GM18909 (cell line): ENCODE measurements at regions not wholly inside any gene's neighbourhood (a gene's known extent, or its start where the extent isn't known, plus 50 kb on each side); places are given as distances from the start of the nearest gene placed in this dataset.

Experiments used
- ATAC-seq: cut with Tn5 transposase; IDR thresholded peaks from one replicate; pipeline ENCODE4 v1.9.1; 2021; ENCODE audit warnings: mild to moderate bottlenecking; ENCODE audit not compliant: unreplicated experiment, poor library complexity

DNA sequence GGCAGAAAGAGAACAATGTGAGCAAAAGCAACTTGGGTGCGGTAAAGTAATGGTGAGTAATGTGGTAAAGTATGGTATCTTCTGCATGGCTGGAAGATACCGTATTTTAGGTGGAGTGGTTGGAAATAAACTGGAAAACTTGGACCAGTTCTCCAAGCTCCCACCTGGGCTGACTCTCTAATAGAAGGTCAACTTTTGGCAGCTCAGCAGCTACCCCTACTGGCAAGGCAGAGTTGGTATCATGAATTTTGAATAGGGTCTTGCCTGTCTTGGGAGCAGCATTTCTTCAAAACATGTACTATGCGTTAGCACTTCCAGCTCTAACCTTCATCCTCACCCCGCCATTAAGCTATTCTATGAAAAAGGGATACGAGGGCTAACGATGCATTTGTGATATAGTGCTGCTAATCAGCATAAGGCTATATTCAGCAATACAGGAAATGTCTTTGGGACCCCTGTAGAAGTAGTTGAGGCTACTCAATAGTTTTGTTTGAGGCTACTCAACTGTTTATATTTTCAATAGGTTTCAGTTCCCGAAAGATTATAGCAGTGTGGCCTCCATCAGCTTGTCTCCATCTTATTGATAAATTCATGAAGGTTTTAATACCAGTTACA, 276.3 kb upstream of the FAR2 start:
- ATAC-seq, result peak; percentile 54

DNA sequence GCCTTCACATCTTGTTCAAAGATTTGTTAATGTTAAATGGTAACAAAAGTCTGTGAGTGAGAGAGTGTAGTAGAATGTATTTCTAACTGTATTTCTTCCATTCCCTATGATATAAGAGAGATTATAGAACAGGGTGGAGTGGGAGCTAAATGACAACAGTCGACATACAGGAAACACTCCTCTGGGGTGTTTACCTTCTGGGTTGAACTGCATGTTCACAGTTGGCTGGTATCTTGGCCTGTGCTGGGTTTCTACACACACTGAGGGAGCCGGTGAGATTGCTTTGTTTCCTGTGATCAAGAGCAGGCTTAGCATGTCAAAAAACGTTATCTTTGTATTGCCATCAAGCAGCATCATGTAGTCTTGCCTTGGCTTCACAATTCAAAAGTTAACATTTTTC, 274.3 kb upstream of the FAR2 start:
- ATAC-seq, result no peak

DNA sequence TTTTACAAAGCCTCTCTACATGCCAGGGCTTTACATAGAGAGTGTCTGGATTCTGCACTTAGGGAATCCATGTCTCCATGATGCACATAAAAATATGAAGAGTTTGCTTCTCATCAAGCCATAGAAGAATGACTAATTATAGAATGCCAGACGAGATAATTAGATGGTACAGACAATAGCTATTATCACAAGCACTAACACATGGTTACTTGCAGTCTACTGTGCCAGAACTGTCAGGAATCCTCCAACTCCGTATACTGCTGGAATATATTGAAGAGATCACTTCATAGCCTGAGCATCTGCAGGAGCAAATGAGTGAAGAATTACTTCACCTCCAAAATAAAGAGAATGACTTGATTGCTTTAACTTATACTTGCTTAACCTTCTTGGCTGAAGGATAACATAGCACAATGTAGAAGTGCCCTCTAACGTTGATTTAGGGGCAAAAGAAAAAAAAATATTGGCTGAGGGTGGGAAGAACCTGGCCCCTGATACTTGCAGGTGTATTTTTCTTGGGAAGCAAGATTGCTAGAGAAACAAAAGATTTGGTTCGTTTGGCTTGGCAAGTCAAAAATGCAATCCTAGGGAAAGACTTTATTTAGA, 272.8 kb upstream of the FAR2 start:
- ATAC-seq, result no peak

DNA sequence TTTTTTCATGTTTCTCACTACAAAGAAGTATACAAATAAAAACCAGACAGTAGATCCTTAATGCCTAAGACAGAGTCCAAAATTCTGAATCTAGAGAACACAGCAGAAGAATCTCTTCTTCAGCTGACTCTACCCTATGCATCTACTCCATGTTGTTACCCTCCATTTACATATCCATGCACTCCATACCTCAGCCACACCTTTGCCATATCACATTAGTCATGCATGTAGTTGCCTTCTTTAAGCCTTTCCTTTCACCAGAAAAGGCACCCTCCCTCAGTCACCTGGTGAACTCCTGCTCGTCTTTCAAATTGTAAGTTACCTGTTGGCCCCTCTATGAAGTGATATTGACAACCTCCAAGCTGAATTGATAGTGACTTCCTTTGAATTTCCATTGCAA, 271.2 kb upstream of the FAR2 start:
- ATAC-seq, result no peak

DNA sequence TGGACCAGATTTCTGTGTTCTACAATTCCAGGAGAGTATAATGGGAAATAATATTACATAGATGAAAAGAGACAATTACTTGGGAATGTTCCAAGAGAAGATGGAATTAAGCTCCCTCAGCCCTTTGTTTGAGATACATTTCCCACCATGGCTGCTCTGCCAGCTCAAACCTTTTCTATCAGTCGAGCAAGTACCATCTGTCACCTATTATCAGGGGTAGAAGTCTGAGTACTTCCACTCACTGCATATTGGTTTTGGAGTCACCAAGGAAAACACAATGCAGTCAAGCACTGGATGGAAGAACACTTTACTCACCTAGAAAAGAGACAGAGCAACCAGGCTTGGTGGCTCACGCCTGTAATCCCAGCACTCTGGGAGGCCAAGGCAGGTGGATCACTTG, 270.4 kb upstream of the FAR2 start:
- ATAC-seq, result no peak

DNA sequence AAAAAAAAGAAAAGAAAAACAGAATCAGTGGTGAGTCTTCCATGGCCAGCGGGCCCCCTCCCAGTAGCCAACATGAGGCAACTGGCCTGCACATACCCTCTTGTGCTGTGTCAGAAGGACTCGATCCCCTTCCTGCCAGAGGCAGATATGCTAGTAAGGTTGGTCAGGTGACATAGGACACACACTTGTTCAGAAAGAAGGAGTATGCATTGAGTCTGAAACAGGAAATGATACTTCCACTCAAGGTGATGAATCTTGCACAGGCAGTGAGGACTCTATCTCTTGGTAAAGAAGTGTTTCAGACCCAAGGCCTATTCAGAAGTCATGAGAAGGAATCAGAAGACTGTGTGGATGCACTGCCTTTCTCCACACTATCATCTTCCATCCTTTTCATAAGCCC, 269.7 kb upstream of the FAR2 start:
- ATAC-seq, result peak; percentile 77

DNA sequence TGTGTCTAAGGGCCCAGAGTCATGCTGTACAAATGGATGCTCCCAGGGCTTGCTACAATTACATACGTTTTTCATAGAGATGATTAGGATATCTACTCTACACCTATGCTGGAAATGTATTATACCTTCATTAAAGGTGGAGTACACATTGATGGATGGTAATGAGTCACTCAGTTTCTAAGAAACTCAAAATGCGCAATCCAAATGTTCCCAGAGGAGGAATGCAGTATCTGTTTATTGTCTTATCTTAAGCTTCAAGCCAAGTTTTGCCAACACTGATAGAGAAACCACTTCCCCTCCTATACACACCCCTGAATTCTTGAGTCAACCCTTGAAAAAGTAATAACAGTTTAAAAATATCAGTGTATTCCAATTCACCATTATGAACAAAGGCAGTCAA, 266.6 kb upstream of the FAR2 start:
- no peak for ATAC-seq

DNA sequence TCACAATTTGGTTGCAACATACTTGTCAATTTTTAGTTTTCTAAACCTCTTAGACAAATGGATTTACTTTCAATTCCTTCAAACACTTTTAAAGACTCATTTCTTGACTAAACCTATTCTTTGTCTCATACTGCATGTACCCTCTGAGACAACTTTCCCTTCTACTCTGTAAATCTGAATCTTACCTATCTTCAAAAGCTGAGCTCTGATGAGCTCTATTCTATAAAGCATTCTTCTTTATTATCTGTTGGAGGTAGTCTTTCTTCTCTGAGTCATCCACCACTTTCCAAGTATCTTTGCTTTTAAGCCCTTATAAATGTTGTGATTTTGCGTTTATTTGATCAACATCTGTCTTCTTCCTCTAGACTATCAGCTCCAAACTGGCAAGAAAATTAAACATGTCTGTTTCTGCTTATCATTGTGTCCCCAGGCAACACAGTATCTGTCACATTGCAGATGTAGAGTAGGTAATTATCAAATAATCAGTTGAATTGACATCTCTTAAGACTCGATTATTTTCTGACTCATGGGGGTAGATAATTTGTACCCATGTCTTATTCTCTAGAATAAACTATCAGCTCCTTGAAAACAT, 265.6 kb upstream of the FAR2 start:
- no peak for ATAC-seq

DNA sequence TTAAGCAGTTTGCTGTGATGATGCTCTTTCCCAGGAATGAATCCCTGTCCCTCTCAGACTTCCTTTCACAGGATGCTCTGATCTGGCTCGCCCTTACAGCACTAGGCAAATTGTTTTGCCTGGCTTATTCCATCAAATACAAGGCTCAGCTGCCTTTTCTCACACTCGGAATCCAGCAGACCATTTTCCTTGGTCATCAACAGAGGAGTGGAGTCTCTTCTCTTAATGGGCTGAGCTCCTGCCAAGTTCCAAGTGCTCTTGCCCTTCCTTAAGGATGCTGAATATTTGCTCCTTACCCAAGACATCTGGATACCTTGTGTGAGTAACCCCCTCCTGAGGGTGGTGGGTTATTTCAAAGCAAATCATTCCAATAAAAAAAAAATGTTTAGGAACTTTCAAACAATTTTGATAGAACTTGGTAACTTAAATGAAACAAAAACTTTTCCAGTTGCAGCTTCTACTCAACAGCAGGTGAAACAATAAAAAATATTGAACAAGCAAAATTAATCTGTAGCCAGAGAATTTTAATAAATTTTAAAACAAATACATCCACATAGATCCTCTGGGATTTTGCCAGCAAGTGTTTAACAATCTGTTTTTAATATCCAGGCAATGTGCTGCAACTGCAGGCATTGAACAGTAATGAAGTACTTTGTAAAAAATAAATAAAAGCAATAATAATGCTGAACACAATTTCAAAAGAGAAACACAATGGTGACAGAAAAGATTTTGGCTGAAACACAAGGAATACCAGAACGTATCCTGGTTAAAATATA, 264.0 kb upstream of the FAR2 start:
- no peak for ATAC-seq

DNA sequence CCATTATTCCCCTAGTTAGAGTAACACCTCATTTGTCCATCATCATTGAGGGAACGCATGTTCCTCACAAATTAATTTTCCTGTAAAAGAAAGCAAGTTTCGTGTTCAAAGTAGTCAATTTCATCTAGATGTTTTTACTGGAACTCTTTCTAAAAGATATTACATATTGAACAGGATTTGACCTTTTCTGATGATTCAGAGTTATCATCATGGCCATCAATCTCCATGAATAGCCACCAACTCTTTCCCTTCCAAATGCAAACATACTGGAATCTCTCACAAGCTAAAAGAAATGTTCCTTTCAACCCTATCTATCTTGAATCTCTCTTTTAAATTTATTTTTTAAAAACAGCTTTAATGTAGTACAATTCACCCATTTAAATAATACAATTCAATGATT, 263.1 kb upstream of the FAR2 start:
- ATAC-seq, result no peak

DNA sequence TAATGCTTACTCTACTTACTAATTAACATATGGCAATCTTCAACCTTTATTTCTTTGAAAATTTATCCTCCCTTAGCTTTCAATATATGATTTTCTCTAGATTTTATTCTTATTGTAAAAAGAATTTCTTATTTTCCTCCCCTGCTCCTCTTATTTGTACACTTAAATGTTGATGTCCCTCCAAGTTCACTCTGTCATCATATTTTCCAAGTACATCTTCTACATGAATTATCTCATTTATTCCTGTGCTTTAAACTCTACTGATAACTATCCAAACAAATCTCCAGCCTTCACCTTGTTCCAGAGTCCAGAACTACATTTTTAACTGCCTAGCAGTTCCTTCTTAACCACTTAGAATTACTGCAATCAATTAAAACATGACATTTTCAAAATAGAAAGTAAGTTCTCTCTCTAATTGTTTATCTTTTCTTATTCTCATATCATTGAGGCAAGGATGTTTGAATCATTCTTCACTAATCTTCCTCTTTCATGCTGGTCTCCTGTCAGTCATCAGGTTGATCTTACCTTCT, 261.6 kb upstream of the FAR2 start:
- no peak for ATAC-seq

DNA sequence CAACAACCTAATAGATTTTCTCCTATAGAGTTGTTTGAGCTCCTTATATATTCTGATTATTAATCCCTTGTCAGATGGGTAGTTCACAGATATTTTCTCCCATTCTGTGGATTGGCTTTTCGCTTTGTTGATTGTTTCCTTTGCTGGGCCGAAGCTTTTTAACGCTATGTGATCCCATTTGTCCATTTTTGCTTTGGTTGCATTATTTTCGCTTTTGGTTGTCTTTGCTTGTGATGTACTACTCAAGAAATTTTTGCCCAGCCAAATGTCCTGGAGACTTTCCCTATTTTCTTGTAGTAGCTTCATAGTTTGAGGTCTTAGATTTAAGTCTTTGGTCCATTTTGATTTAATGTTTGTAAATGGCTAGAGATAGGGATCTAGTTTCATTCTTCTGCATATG, 258.4 kb upstream of the FAR2 start:
- no peak for ATAC-seq

DNA sequence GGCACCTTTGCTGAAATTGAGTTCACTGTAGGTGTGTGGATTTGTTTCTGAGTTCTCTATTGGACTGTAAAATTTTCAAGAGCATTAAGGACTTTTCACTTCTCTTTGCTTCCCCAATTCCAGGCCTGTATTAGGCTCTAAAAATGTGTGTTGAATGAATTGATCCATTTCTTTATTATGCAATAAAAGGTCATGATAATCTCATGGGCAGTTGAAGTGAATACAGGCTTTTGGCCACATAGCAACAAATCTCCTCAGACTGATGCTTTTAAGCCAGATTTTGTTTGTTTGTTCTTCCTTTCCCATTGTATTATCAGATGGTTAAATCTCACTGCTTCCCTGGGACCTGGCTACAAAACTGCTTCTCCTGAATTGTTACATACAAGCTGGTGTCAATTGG, 258.0 kb upstream of the FAR2 start:
- no peak for ATAC-seq

DNA sequence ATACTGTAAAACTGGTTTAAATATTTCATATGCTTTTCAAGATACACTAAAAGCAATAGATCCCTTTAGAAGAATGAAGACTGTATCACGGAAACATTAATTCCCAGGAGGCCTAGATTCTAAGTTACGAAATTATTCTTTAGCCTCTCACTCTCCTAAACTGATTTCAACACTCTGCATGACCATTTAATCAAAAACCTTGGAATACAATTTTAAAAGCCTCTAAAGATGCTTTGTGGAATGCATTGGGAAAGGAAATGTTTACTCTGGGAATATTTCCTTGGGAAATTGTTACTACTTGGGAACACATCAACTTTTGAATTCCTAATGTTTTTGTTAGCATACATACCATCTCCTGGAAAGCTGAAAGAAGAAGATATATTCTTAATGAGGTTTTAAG, 255.7 kb upstream of the FAR2 start:
- no peak for ATAC-seq

DNA sequence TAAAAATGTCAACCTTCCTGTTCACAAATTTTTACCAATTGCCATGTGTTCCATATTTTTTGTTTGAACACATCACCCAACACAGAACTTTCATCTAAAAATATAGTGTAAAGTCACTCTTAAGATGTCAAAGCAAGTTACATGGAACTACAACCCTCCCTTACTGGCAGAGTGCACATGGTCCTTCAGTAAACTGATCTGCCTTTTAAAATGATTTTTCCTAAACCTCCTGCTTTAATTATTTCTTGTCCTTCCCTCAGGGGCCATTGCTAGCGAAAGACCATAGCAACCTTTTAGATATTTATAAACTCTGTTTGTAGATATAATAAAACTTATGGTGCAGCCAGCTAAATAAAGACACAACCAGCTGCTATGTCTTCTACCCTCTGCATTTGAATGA, 255.2 kb upstream of the FAR2 start:
- ATAC-seq, result no peak

DNA sequence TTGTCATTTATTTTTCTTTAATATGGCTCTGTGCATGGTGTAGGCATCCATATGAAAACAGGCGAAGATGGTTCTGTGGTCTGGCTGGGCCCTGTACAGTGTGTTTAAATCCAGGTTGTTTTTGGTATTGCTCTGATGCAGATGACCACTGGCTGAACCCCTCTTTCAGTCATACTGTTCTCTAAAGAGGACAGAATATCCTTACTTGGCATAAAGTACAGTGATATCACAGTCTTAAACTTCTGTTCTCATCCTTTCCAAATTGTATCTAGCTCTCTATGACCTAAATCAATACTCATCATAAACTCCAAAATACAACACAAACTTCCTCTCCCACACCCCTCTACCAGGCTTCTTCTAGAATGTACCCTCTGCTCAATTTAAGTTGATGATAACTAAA, 252.7 kb upstream of the FAR2 start:
- ATAC-seq, result no peak

DNA sequence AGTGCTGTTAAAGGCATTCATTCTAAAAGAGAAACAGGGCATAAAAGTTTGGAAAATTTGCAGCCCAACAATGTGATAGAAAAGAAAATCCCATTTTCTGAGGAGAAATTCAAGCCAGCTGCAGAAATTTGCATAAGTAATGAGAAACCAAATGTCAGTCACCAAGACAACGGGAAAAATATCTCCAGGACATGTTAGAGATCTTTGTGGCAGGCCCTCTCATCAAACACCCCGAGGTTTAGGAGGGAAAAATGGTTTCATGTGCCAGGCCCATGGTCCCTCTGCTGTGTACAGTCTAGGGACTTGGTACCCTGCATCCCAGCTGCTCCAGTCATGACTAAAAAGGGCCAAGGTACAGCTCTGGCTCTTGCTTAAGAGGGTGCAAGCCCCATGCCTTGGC, 251.0 kb upstream of the FAR2 start:
- no peak for ATAC-seq

DNA sequence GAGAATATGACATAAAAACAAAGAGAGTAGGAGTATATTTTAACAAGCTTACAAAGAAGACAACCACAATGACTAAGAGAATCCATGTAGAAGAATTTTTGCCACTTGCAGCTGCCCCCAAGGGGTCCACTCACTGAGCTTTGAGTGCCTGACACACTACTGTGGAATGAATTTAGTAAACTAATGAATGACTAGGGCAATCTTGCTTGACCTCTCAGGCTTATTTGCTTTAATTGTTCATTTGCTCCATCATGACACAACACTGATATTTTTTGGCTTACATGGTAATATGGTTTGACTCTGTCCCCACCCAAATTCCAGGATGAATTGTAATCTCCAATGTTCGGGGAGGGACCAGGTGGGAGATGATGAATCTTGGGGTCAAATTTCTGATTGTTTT, 249.1 kb upstream of the FAR2 start:
- ATAC-seq, result no peak

DNA sequence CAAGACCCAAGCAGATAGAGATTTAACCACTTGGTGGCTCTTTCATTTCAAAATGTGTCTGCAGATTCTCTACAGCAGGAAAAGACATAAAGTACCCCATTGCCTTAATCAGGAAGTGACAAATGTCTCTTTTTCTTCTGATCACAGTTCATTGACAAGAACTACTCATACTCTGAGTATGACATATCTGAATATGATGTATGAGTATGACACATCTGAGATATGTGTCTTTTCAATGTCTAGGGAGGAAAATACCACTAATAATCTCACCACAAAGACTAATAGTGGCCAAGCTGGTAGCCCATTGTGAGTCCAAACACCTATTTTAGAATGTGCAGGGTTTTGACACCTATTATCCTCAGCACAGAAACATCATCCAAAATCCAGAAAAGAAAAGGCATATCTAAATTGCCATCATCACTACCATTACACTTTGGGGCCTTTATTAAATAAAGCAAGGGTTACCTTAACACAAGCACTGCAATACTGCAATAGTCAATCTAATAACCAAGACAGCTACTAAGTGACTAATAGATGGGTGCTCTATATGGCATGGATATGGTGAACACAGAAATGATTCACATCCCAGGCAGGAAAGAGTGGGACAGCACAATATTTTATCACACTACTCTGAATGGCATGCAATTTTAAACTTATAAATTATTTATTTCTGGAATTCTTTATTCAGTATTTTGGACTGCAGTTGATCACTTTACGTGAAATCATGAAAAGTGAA, 243.7 kb upstream of the FAR2 start:
- ATAC-seq, result no peak

DNA sequence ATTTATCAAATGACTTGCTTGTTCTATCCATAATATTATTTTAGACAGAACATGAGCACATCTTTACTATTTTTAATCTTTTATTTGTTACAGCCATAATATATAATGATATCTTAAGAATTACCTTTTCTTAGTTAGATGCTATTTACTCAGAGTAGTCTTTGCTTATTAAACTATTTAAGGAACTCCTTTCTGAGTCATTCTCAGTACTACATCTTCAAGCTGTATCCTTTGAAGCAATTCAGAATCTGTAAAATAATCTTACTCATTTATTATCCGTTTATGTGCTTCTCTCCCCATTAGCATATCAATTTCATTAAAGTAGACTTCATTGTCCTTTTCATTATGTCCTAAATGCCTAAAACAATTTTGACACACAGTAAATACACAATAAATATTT, 240.4 kb upstream of the FAR2 start:
- ATAC-seq, result no peak

DNA sequence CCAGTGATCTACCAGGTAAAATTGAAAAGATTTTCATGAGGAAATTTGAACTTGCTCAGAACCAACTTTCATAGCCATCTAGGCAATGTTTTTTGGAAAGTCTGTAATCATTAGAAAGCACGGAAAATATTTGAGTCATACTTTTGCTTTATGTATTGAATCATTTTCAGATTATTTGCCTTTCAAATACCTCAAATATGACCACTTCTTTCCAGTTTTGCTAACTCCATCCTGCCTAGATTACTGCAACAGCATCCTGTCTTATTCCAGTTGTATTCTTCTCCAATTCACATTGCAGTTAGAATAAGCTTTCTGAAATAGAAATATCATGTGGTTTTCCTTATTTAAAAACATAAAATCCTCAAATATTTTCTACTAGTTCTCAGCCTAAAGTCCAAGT, 239.8 kb upstream of the FAR2 start:
- no peak for ATAC-seq
